ENCODE measurements at regions not wholly inside any gene's neighbourhood (a gene's known extent, or its start where the extent isn't known, plus 50 kb on each side); places are given as distances from the start of the nearest gene placed in this dataset.
"Not testable (repeated sequence)": the region's sequence is repeated elsewhere in the genome, so short reads cannot be mapped to it uniquely, and the experiment has no call there.

DNA sequence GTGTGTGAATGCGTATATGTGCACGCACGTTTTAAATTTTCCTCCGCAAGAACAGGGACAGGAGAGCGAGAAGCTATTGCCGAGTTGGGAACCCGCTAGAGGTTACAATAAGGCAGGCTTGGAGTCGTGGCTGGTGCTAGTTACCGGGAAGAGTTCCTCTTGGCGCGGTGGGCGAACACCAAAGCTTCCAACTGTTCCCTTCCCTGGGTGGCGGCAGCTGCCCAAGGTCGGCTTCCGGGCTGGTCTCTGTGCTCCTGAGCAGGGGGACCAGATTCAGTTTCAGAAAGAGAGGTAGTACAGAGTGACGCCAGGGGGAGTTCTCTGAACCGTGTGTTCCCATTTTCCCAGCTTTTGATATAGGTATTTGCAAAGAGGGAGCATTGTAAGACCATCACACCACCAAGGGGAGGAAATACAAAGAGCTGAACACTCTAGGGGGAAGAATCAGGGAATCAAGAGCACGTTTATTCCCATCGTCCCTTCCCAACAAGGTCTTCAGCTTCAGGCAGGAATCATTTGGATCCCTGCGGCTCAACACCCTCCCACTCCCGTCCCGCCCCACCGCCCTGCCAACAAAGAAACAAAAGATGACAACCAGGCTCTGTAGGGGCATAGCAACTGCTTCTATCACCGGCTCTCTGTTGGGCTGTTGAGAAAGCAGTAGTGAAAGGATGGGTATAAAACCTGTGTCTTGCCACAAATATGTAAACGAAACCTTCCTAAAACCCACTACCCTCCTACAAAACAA, 113.6 kb upstream of the TEX13C start:
- Histone ChIP-seq H3K4me3 (peak overlapping the region; percentile 58), H3K27me3 (ENCODE audit: low read depth) (peaks cover 45% of the 10 kb centered on the region), H3K4me1 (no peaks in the 10 kb centered on the region), H3K27ac (replicated peaks) (peak overlapping the region; percentile 57), H3K9me3 (replicated peaks) (no peaks in the 10 kb centered on the region), H3K36me3 (no peaks in the 10 kb centered on the region)
- TF ChIP-seq CTCF (IDR thresholded peaks at IDR 0.05; ENCODE audit: borderline replicate concordance), result no peak
- intact Hi-C loops (cut with micrococcal nuclease), result no loop called here
- DNase-seq, result peak; percentile 12

DNA sequence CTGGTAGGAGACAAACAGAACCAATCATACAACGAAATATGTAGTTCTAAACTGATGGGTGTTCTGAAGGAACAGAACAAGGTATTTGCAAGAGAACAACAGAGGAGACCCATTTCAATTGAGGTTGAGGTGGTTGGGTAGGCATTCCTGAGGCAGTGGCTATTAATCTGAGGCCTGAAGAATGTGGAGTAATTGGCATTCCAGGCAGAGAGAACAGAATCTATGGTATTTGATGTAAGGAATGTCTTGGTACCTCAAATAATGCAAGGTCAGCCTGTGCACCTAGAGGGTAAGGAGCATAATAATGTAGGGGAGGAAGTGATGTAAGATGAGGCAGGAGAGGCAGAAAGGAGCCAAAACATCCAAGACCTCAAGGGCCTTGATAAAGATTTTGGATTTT, 109.5 kb upstream of the TEX13C start:
- Histone ChIP-seq H3K27ac (replicated peaks) (no peak overlapping the region), H3K27me3 (ENCODE audit: low read depth) (peaks cover 11% of the 10 kb centered on the region), H3K4me1 (no peaks in the 10 kb centered on the region), H3K36me3 (no peaks in the 10 kb centered on the region), H3K9me3 (replicated peaks) (no peaks in the 10 kb centered on the region), H3K4me3 (no peak overlapping the region)
- no peak for TF ChIP-seq CTCF (IDR thresholded peaks at IDR 0.05; ENCODE audit: borderline replicate concordance)
- intact Hi-C loops (cut with micrococcal nuclease), result no loop called here
- no peak for DNase-seq

GRCh38 chrX:125219852-125220251, 99.8 kb upstream of the TEX13C start:
- intact Hi-C loops (cut with micrococcal nuclease), result no loop called here
- Histone ChIP-seq H3K27ac (replicated peaks) (no peak overlapping the region), H3K4me1 (no peaks in the 10 kb centered on the region), H3K27me3 (ENCODE audit: low read depth) (no peaks in the 10 kb centered on the region), H3K4me3 (no peak overlapping the region), H3K36me3 (no peaks in the 10 kb centered on the region), H3K9me3 (replicated peaks) (no peaks in the 10 kb centered on the region)
- TF ChIP-seq CTCF (IDR thresholded peaks at IDR 0.05; ENCODE audit: borderline replicate concordance), result no peak
- DNase-seq, result no peak

- Histone ChIP-seq H3K27me3 (ENCODE audit: low read depth) (no peaks in the 10 kb centered on the region), H3K27ac (replicated peaks) (no peak overlapping the region), H3K36me3 (no peaks in the 10 kb centered on the region), H3K4me3 (no peak overlapping the region), H3K4me1 (no peaks in the 10 kb centered on the region), H3K9me3 (replicated peaks) (no peaks in the 10 kb centered on the region)
- DNase-seq, result no peak
- no peak for TF ChIP-seq CTCF (IDR thresholded peaks at IDR 0.05; ENCODE audit: borderline replicate concordance)
- intact Hi-C loops (cut with micrococcal nuclease), result no loop called here
Measured at GRCh38 chrX:125236955-125237354, 82.7 kb upstream of the TEX13C start.

DNA sequence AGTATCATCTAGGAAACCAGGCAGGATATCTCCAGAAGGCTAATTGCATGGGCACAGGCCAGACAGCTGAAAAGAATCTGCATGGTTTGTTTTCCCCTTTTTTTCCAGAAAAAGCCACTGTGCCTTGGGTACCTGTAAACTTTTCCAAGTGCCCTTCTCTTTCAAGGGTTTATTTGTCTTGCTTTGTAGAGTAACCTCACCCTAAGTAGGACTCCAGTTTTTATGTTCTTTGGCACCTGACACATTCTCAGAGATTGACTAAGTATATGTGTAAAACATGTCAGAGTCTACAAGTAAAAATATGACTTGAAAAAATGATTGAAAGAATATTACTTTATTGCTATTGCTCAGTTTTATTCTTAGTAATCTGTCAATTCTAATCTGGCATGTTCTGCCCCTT, 70.7 kb upstream of the TEX13C start:
- H3K27ac ChIP-seq (replicated peaks), result no peak overlapping the region
- no peak for DNase-seq
- H3K36me3 ChIP-seq, result no peaks in the 10 kb centered on the region
- no peak overlapping the region for H3K4me3 ChIP-seq
- intact Hi-C loops (cut with micrococcal nuclease), result no loop called here
- no peak for TF ChIP-seq CTCF (IDR thresholded peaks at IDR 0.05; ENCODE audit: borderline replicate concordance)
- no peaks in the 10 kb centered on the region for H3K4me1 ChIP-seq
- H3K27me3 ChIP-seq (ENCODE audit: low read depth), result no peaks in the 10 kb centered on the region
- H3K9me3 ChIP-seq (replicated peaks), result no peaks in the 10 kb centered on the region

GRCh38 chrX:125255759-125256158, 63.9 kb upstream of the TEX13C start:
- DNase-seq; H3K36me3 ChIP-seq; H3K27ac ChIP-seq (replicated peaks); H3K27me3 ChIP-seq (ENCODE audit: low read depth); H3K4me3 ChIP-seq; H3K9me3 ChIP-seq (replicated peaks); intact Hi-C loops (cut with micrococcal nuclease); H3K4me1 ChIP-seq: not testable (repeated sequence)

All from left ventricle myocardium inferior (tissue), 1 donor.